ENCODE measurements at regions not wholly inside any gene's neighbourhood (a gene's known extent, or its start where the extent isn't known, plus 50 kb on each side); places are given as distances from the start of the nearest gene placed in this dataset.
"Not testable (repeated sequence)": the region's sequence is repeated elsewhere in the genome, so short reads cannot be mapped to it uniquely, and the experiment has no call there.

DNA sequence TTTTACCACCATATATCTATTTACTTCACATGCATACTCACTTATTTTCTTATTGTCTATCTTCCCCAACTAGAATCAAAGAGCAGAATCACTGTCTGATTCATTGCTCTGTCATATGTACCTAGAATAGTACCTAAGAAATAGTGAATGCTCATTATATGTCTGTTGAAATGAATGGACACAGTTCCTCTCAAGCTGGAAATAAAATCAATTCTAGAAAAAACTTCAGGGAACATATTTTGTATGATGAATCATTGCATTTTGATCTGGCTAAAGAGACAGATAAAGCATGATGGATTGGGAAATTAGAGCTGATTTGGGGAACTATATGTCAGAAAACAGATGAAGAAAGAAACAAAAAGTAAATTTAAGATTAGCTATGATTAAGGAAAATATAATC, 623.3 kb downstream of the C12orf50 start:
- Histone ChIP-seq H3K9me3 (ENCODE audit: control extremely low read depth in 1 of 5, control insufficient read depth in 4 of 5, insufficient read depth in 2 of 5, low read depth in 1 of 5, low read length in 4 of 5) (no peaks in the 10 kb centered on the region), H3K27me3 (replicated peaks in 2 of 5; ENCODE audit: control insufficient read depth in 4 of 5, insufficient read depth in 5 of 5, low read length in 4 of 5) (no peaks in the 10 kb centered on the region), H3K36me3 (ENCODE audit: control insufficient read depth in 4 of 4, insufficient read depth in 4 of 4, low read length in 3 of 4) (no peaks in the 10 kb centered on the region), H3K4me1 (ENCODE audit: control extremely low read depth in 1 of 4, control insufficient read depth in 4 of 4, insufficient read depth in 4 of 4, low read length in 3 of 4) (no peaks in the 10 kb centered on the region), H3K4me3 (ENCODE audit: control insufficient read depth in 1 of 7, extremely low read depth in 1 of 7, insufficient read depth in 4 of 7, low read depth in 2 of 7, low read length in 6 of 7) (no peak overlapping the region), H3K27ac (ENCODE audit: insufficient read depth in 1 of 2, low read depth in 1 of 2, low read length in 2 of 2, poor library complexity in 1 of 2, severe bottlenecking in 2 of 2) (no peak overlapping the region)
- ChIA-PET CTCF (no interaction called here), POLR2A (no interaction called here)
- DNase-seq: no peak

GRCh38 chr12:87394168-87394567, 635.0 kb downstream of the C12orf50 start:
- WGBS (ENCODE audit: insufficient coverage): 100% methylated on average over 2 of the region's 4 CpGs
- H3K27me3 ChIP-seq (replicated peaks in 2 of 5; ENCODE audit: control insufficient read depth in 4 of 5, insufficient read depth in 5 of 5, low read length in 4 of 5); H3K4me3 ChIP-seq (ENCODE audit: control insufficient read depth in 1 of 7, extremely low read depth in 1 of 7, insufficient read depth in 4 of 7, low read depth in 2 of 7, low read length in 6 of 7); DNase-seq; H3K27ac ChIP-seq (ENCODE audit: insufficient read depth in 1 of 2, low read depth in 1 of 2, low read length in 2 of 2, poor library complexity in 1 of 2, severe bottlenecking in 2 of 2); POLR2A ChIA-PET; CTCF ChIA-PET; H3K4me1 ChIP-seq (ENCODE audit: control extremely low read depth in 1 of 4, control insufficient read depth in 4 of 4, insufficient read depth in 4 of 4, low read length in 3 of 4); H3K9me3 ChIP-seq (ENCODE audit: control extremely low read depth in 1 of 5, control insufficient read depth in 4 of 5, insufficient read depth in 2 of 5, low read depth in 1 of 5, low read length in 4 of 5); H3K36me3 ChIP-seq (ENCODE audit: control insufficient read depth in 4 of 4, insufficient read depth in 4 of 4, low read length in 3 of 4): not testable (repeated sequence)

DNA sequence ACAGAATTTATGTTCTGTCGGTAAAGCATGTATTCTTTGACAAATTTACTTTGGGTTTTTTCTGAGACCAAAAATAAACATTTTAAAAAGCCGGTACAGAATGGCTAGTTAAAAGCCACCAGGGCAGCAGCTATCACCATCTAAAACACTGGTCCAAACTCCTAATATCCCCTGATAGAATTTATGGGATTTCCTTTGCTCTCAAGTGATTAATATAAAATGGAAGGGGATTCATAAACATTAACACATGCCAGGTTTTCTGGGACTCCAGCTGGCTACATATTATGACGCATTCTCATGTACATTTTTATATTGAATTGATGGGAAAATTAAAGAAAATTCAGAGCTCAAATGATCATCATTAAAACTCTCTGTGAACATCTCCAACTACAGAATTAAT, 640.8 kb downstream of the C12orf50 start:
- WGBS (ENCODE audit: insufficient coverage): no CpG with 5 or more reads among the region's 3 CpGs
- Histone ChIP-seq H3K27ac (ENCODE audit: insufficient read depth in 1 of 2, low read depth in 1 of 2, low read length in 2 of 2, poor library complexity in 1 of 2, severe bottlenecking in 2 of 2) (no peak overlapping the region), H3K9me3 (ENCODE audit: control extremely low read depth in 1 of 5, control insufficient read depth in 4 of 5, insufficient read depth in 2 of 5, low read depth in 1 of 5, low read length in 4 of 5) (no peaks in the 10 kb centered on the region), H3K4me1 (ENCODE audit: control extremely low read depth in 1 of 4, control insufficient read depth in 4 of 4, insufficient read depth in 4 of 4, low read length in 3 of 4) (no peaks in the 10 kb centered on the region), H3K4me3 (ENCODE audit: control insufficient read depth in 1 of 7, extremely low read depth in 1 of 7, insufficient read depth in 4 of 7, low read depth in 2 of 7, low read length in 6 of 7) (no peak overlapping the region), H3K27me3 (replicated peaks in 2 of 5; ENCODE audit: control insufficient read depth in 4 of 5, insufficient read depth in 5 of 5, low read length in 4 of 5) (no peaks in the 10 kb centered on the region), H3K36me3 (ENCODE audit: control insufficient read depth in 4 of 4, insufficient read depth in 4 of 4, low read length in 3 of 4) (no peaks in the 10 kb centered on the region)
- CTCF ChIA-PET: no interaction called here
- POLR2A ChIA-PET: no interaction called here
- no peak for DNase-seq

DNA sequence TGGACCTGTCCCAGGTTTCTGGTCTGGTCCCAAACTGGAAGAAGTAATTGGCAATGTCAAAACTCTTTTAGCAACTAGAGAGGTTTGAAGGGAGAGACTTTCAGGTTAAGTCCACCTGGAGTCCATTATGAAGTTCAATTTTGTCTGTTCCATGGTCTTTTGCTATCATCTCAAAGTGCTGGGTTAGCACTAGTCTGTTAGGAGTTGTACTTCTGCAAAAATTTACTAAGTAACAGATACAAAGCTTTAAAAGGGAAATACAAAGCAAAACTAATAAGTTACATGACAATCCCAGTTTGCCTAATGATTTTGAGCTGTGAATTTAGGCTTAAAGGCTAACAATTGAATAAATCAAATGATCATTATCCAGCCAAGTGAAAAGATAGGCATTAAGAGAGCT, 643.9 kb downstream of the C12orf50 start:
- ChIA-PET CTCF (no interaction called here), POLR2A (no interaction called here)
- Histone ChIP-seq H3K27ac (ENCODE audit: insufficient read depth in 1 of 2, low read depth in 1 of 2, low read length in 2 of 2, poor library complexity in 1 of 2, severe bottlenecking in 2 of 2) (no peak overlapping the region), H3K4me1 (ENCODE audit: control extremely low read depth in 1 of 4, control insufficient read depth in 4 of 4, insufficient read depth in 4 of 4, low read length in 3 of 4) (no peaks in the 10 kb centered on the region), H3K36me3 (ENCODE audit: control insufficient read depth in 4 of 4, insufficient read depth in 4 of 4, low read length in 3 of 4) (no peaks in the 10 kb centered on the region), H3K4me3 (ENCODE audit: control insufficient read depth in 1 of 7, extremely low read depth in 1 of 7, insufficient read depth in 4 of 7, low read depth in 2 of 7, low read length in 6 of 7) (no peak overlapping the region), H3K27me3 (replicated peaks in 2 of 5; ENCODE audit: control insufficient read depth in 4 of 5, insufficient read depth in 5 of 5, low read length in 4 of 5) (no peaks in the 10 kb centered on the region), H3K9me3 (ENCODE audit: control extremely low read depth in 1 of 5, control insufficient read depth in 4 of 5, insufficient read depth in 2 of 5, low read depth in 1 of 5, low read length in 4 of 5) (no peaks in the 10 kb centered on the region)
- DNase-seq: no peak

GRCh38 chr12:87384226-87384625, 645.0 kb downstream of the C12orf50 start:
- ChIA-PET POLR2A (no interaction called here), CTCF (no interaction called here)
- no peak overlapping the region for H3K27ac ChIP-seq (ENCODE audit: insufficient read depth in 1 of 2, low read depth in 1 of 2, low read length in 2 of 2, poor library complexity in 1 of 2, severe bottlenecking in 2 of 2)
- no peaks in the 10 kb centered on the region for H3K9me3 ChIP-seq (ENCODE audit: control extremely low read depth in 1 of 5, control insufficient read depth in 4 of 5, insufficient read depth in 2 of 5, low read depth in 1 of 5, low read length in 4 of 5)
- H3K4me1 ChIP-seq (ENCODE audit: control extremely low read depth in 1 of 4, control insufficient read depth in 4 of 4, insufficient read depth in 4 of 4, low read length in 3 of 4): no peaks in the 10 kb centered on the region
- H3K4me3 ChIP-seq (ENCODE audit: control insufficient read depth in 1 of 7, extremely low read depth in 1 of 7, insufficient read depth in 4 of 7, low read depth in 2 of 7, low read length in 6 of 7): no peak overlapping the region
- DNase-seq: no peak
- 87% methylated on average over 3 of the region's 3 CpGs for WGBS (ENCODE audit: insufficient coverage)
- H3K27me3 ChIP-seq (replicated peaks in 2 of 5; ENCODE audit: control insufficient read depth in 4 of 5, insufficient read depth in 5 of 5, low read length in 4 of 5): no peaks in the 10 kb centered on the region
- no peaks in the 10 kb centered on the region for H3K36me3 ChIP-seq (ENCODE audit: control insufficient read depth in 4 of 4, insufficient read depth in 4 of 4, low read length in 3 of 4)

GRCh38 chr12:87383680-87384079, 645.5 kb downstream of the C12orf50 start:
- ChIA-PET POLR2A (no interaction called here), CTCF (no interaction called here)
- DNase-seq: no peak
- no peaks in the 10 kb centered on the region for H3K36me3 ChIP-seq (ENCODE audit: control insufficient read depth in 4 of 4, insufficient read depth in 4 of 4, low read length in 3 of 4)
- H3K27ac ChIP-seq (ENCODE audit: insufficient read depth in 1 of 2, low read depth in 1 of 2, low read length in 2 of 2, poor library complexity in 1 of 2, severe bottlenecking in 2 of 2): no peak overlapping the region
- H3K4me3 ChIP-seq (ENCODE audit: control insufficient read depth in 1 of 7, extremely low read depth in 1 of 7, insufficient read depth in 4 of 7, low read depth in 2 of 7, low read length in 6 of 7): no peak overlapping the region
- H3K9me3 ChIP-seq (ENCODE audit: control extremely low read depth in 1 of 5, control insufficient read depth in 4 of 5, insufficient read depth in 2 of 5, low read depth in 1 of 5, low read length in 4 of 5): no peaks in the 10 kb centered on the region
- H3K27me3 ChIP-seq (replicated peaks in 2 of 5; ENCODE audit: control insufficient read depth in 4 of 5, insufficient read depth in 5 of 5, low read length in 4 of 5): no peaks in the 10 kb centered on the region
- H3K4me1 ChIP-seq (ENCODE audit: control extremely low read depth in 1 of 4, control insufficient read depth in 4 of 4, insufficient read depth in 4 of 4, low read length in 3 of 4): no peaks in the 10 kb centered on the region

GRCh38 chr12:87382959-87383566, 646.1 kb downstream of the C12orf50 start:
- no peaks in the 10 kb centered on the region for H3K27me3 ChIP-seq (replicated peaks in 2 of 5; ENCODE audit: control insufficient read depth in 4 of 5, insufficient read depth in 5 of 5, low read length in 4 of 5)
- no peaks in the 10 kb centered on the region for H3K36me3 ChIP-seq (ENCODE audit: control insufficient read depth in 4 of 4, insufficient read depth in 4 of 4, low read length in 3 of 4)
- H3K27ac ChIP-seq (ENCODE audit: insufficient read depth in 1 of 2, low read depth in 1 of 2, low read length in 2 of 2, poor library complexity in 1 of 2, severe bottlenecking in 2 of 2): no peak overlapping the region
- DNase-seq: no peak
- ChIA-PET POLR2A (no interaction called here), CTCF (no interaction called here)
- H3K9me3 ChIP-seq (ENCODE audit: control extremely low read depth in 1 of 5, control insufficient read depth in 4 of 5, insufficient read depth in 2 of 5, low read depth in 1 of 5, low read length in 4 of 5): no peaks in the 10 kb centered on the region
- WGBS (ENCODE audit: insufficient coverage): 100% methylated on average over 1 of the region's 2 CpGs
- no peak overlapping the region for H3K4me3 ChIP-seq (ENCODE audit: control insufficient read depth in 1 of 7, extremely low read depth in 1 of 7, insufficient read depth in 4 of 7, low read depth in 2 of 7, low read length in 6 of 7)
- no peaks in the 10 kb centered on the region for H3K4me1 ChIP-seq (ENCODE audit: control extremely low read depth in 1 of 4, control insufficient read depth in 4 of 4, insufficient read depth in 4 of 4, low read length in 3 of 4)

DNA sequence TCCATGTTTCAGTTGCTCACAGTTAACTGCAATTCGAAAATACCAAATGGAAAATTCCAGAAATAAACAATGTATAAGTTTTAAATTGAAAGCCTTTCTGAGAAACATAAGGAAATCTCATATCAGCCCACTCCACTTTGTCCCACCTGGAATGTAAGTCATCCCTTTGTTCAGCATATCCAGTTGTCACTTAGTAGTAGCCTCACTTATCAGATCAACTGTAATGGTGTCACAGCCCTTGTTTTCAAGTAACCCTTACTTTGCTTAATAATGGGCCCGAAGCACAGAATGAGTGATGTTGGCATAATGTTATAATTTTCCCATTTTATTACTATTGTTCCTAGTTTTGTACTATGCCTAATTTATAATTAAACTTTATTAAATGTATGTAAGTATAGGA, 646.8 kb downstream of the C12orf50 start:
- POLR2A ChIA-PET: no interaction called here
- no peaks in the 10 kb centered on the region for H3K4me1 ChIP-seq (ENCODE audit: control extremely low read depth in 1 of 4, control insufficient read depth in 4 of 4, insufficient read depth in 4 of 4, low read length in 3 of 4)
- no peak overlapping the region for H3K4me3 ChIP-seq (ENCODE audit: control insufficient read depth in 1 of 7, extremely low read depth in 1 of 7, insufficient read depth in 4 of 7, low read depth in 2 of 7, low read length in 6 of 7)
- DNase-seq: no peak
- H3K9me3 ChIP-seq (ENCODE audit: control extremely low read depth in 1 of 5, control insufficient read depth in 4 of 5, insufficient read depth in 2 of 5, low read depth in 1 of 5, low read length in 4 of 5): no peaks in the 10 kb centered on the region
- CTCF ChIA-PET: no interaction called here
- no CpG with 5 or more reads among the region's 2 CpGs for WGBS (ENCODE audit: insufficient coverage)
- no peaks in the 10 kb centered on the region for H3K27me3 ChIP-seq (replicated peaks in 2 of 5; ENCODE audit: control insufficient read depth in 4 of 5, insufficient read depth in 5 of 5, low read length in 4 of 5)
- no peaks in the 10 kb centered on the region for H3K36me3 ChIP-seq (ENCODE audit: control insufficient read depth in 4 of 4, insufficient read depth in 4 of 4, low read length in 3 of 4)
- no peak overlapping the region for H3K27ac ChIP-seq (ENCODE audit: insufficient read depth in 1 of 2, low read depth in 1 of 2, low read length in 2 of 2, poor library complexity in 1 of 2, severe bottlenecking in 2 of 2)

Data from common myeloid progenitor, CD34-positive (primary cell).